GM10248 (cell line): ENCODE measurements at regions not wholly inside any gene's neighbourhood (a gene's known extent, or its start where the extent isn't known, plus 50 kb on each side); places are given as distances from the start of the nearest gene placed in this dataset.
"Not testable (repeated sequence)": the region's sequence is repeated elsewhere in the genome, so short reads cannot be mapped to it uniquely, and the experiment has no call there.

ENCODE experiments used
- CTCF ChIA-PET: fragments of 300-600 bp; sonication (Branson Sonifier 250); formaldehyde crosslinking; extraction: SDS; loops from one replicate; lab custom pipeline; 2021; ENCODE audit warnings: antibody characterized with exemption; lab: Yijun Ruan, JAX
- POLR2A ChIA-PET: fragments of 350-650 bp; sonication (Branson Sonifier 250); formaldehyde crosslinking; extraction: SDS; loops from one replicate; lab custom pipeline; 2020; ENCODE audit warnings: antibody characterized with exemption; lab: Yijun Ruan, JAX
- DNase-seq: peaks from one replicate; pipeline ENCODE4 v3.0.0; 2012; ENCODE audit errors: extremely low spot score
- TF ChIP-seq, protein P1 (sequence below): IDR thresholded peaks from 2 replicates; pipeline ENCODE4 v1.5.1; 2012; ENCODE audit warnings: mild to moderate bottlenecking, low read depth; ENCODE audit errors: extremely low read depth, missing control alignments, control extremely low read depth

GRCh38 chr9:78172610-78173009 is 63.3 kb upstream of the CEP78 start:
- DNase-seq, POLR2A ChIA-PET: not testable (repeated sequence)

GRCh38 chr9:78171651-78172050 is 64.2 kb upstream of the CEP78 start:
- CTCF ChIA-PET, result no interaction called here
- POLR2A ChIA-PET, result no interaction called here
- no peak for DNase-seq
- TF ChIP-seq, protein P1, sequence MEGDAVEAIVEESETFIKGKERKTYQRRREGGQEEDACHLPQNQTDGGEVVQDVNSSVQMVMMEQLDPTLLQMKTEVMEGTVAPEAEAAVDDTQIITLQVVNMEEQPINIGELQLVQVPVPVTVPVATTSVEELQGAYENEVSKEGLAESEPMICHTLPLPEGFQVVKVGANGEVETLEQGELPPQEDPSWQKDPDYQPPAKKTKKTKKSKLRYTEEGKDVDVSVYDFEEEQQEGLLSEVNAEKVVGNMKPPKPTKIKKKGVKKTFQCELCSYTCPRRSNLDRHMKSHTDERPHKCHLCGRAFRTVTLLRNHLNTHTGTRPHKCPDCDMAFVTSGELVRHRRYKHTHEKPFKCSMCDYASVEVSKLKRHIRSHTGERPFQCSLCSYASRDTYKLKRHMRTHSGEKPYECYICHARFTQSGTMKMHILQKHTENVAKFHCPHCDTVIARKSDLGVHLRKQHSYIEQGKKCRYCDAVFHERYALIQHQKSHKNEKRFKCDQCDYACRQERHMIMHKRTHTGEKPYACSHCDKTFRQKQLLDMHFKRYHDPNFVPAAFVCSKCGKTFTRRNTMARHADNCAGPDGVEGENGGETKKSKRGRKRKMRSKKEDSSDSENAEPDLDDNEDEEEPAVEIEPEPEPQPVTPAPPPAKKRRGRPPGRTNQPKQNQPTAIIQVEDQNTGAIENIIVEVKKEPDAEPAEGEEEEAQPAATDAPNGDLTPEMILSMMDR, result no peak

More at GRCh38 chr9:78172610-78173009, 63.3 kb upstream of the CEP78 start:
- CTCF ChIA-PET, result not testable (repeated sequence)

DNA sequence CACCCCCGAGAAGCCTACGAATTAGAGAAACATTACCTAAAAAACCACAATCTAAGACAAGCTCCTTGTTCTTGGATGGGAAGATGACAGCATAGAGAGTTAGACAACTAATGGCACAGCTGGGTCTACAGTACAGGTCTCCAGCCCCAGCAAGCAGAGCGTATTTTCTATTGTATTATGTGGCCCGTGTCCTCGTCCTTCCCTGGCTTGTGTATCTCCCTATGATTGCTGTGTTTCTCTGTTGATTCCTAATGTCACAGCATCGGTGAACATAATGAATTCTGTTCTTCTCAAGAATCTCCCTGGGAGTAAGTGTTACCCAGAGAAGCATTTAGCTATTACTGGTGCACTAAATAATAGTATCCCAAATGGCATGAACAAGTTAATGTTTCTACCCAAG is 66.8 kb upstream of the CEP78 start:
- DNase-seq, result no peak
- ChIA-PET CTCF (interaction anchor here (1.3 to 1.4 kb wide), 2 partner anchors 8 to 22 kb away, joined by 3 to 4 read pairs; no protein-coding TSS in a partner anchor), POLR2A (no interaction called here)
- TF ChIP-seq, protein P1, result no peak

- TF ChIP-seq, protein P1, result no peak
- ChIA-PET CTCF (interaction anchor here (1.0 kb wide), 1 partner anchor 47 kb away, joined by 3 read pairs; no protein-coding TSS in a partner anchor), POLR2A (no interaction called here)
- no peak for DNase-seq
These were observed 68.5 kb upstream of the CEP78 start for GRCh38 chr9:78167356-78167755.

DNA sequence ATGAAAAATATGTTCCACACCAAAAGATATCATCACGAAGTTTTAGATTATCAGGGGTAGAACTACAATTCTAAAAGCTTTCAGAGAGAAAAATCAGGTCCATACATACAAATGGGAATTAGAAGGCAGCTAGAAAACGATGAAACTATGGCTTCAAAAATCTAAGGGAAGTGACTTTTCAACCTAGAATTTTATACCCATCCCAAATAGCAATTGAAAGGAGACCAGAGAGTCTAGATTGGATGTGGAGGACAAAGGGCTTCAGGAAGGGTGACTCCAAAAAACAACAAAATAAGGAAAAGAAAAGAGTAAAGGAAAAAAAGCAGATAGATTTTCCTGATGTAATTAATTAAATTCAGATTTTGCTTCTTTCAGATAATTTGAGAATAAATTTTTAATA is 72.0 kb upstream of the CEP78 start:
- ChIA-PET CTCF (no interaction called here), POLR2A (no interaction called here)
- TF ChIP-seq, protein P1, result no peak

GRCh38 chr9:78158286-78158685 is 77.6 kb upstream of the CEP78 start:
- CTCF ChIA-PET, result no interaction called here
- POLR2A ChIA-PET, result no interaction called here
- no peak for DNase-seq
- TF ChIP-seq, protein P1, result no peak

More for the DNA sequence above, 72.0 kb upstream of the CEP78 start:
- DNase-seq, result no peak

DNA sequence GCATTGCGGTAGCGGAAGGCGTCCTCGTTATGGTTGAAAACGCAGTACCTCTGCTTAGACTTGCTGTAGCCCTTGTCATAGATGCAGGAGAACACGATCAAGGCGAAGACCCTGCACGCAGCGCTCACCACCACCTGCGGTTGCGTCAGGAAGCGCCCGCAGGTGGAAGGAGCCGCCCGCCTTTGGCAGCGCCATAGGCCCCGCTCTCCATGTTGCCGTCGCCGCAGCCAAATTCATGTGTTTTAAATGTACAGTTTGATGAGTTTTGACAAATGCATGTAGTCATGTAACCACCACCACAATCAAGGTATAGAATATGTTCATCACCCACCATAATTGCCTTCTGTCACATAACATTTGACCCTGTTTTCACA is 84.9 kb upstream of the CEP78 start:
- TF ChIP-seq, protein P1, result no peak
- no peak for DNase-seq
- CTCF ChIA-PET, result no interaction called here
- POLR2A ChIA-PET, result no interaction called here
